CD4-positive, alpha-beta T cell treated with Interleukin-15 for 4 hours (primary cell): ENCODE measurements at regions not wholly inside any gene's neighbourhood (a gene's known extent, or its start where the extent isn't known, plus 50 kb on each side); places are given as distances from the start of the nearest gene placed in this dataset.

ENCODE experiments used
- DNase-seq: peaks from one replicate; pipeline ENCODE4 v3.0.0-alpha.2; 2020; ENCODE audit warnings: low spot score

DNA sequence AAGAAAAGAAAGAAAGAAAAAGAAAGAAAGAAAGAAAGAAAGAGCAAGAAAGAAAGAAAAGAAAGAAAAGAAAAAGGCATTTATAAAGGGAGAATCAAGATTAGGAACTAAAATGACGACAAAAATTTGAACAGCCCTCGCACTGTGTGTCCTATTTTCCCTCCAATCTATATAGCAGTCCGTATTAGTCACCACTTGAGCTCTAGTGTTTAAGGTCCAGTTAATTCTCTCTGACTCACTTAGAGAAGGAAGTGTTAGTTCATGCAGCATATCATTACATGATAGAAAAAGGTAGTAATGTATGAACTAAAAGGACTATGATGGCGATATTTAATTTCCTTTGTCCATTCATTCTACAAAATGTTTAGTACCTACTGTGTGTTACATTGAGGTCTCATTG lies 122.7 kb downstream of the CBLL2 start:
- no peak for DNase-seq

DNA sequence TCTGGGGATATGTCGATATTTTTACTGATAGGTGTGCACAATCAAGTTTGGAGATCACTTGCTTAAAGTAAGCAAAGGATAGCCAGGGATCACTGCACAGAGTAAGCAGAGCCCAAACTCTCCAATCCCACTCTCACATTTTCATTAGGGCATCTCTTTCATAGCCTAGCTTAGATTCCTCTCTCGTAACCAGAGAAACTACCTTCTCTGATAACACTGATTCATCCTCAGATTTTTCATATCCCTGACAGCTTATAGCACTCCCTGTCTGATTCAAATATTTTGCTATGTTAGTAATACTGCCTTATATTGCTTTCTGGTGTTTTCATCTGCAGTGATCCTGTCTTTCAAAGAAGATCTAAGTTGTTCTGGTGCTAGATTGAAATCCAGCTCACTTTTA lies 123.7 kb downstream of the CBLL2 start:
- no peak for DNase-seq

DNA sequence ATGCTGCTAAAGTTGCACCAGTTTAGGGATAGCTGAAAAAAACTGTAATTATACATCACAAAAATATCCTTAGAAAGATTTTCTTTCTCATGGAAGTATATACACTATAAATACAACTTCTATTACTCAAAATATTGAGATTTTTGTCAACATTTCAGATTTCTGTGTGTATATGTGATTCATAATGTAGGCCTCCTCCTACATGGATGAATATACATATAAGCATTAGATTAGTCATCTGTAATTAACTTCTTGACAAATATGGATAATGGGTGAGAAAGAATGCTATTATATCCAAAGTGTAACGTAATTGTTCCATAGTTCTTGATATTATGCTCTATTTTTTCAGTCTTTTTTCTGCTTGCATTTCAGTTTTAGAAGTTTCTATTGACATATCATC lies 124.9 kb downstream of the CBLL2 start:
- DNase-seq, result no peak

DNA sequence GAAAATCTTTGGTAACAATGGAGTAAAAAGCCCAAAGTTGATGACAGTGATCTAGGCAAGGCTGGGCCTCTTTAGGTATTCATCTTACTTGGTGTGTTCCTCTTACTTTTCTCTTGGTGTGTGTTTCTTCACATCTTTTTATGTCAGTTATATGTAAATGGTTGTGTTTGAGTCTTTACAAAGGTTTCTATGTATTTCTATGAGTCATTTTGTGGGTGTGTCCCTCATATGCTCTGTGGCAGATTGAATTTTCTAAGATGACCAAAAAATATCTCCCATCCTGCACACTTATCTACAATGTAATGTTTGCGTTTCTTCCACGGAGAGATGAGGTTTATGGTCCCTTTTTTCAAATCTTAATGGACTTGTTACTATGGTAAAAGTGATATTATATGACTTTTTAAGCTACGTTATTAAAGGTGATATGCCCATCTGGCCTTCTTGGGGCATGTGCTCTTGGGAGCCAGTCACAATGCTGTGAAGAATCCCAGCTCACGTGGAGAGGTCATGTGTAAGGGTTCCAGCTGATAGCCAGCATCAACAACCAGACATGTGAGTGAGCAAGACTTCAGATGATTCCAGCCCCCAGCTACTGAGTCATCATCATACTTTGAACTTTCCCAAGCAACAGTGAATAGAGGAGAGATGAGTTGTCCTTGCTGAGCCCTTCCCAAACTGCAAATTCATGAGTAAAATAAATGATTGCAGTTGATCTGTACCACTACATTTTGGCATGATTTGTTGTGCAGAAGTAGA lies 126.9 kb downstream of the CBLL2 start:
- no peak for DNase-seq

DNA sequence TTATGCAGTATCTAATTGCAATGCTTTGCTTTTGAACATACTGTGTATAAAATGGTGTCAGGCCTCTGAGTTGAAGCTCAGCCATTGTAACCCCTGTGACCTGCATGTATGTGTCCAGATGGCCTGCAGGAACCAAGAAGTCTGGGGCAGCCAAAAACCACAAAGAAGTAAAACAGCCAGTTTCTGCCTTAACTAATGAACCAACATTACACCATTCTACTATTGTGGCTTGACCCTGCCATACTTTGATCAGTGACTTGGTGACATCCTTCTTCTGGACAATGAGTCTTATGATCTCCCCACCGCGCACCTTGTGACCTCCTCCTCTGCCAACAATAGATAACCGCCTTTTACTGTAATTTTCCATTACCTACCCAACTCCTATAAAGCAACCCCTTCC lies 131.6 kb downstream of the CBLL2 start:
- DNase-seq, result no peak

DNA sequence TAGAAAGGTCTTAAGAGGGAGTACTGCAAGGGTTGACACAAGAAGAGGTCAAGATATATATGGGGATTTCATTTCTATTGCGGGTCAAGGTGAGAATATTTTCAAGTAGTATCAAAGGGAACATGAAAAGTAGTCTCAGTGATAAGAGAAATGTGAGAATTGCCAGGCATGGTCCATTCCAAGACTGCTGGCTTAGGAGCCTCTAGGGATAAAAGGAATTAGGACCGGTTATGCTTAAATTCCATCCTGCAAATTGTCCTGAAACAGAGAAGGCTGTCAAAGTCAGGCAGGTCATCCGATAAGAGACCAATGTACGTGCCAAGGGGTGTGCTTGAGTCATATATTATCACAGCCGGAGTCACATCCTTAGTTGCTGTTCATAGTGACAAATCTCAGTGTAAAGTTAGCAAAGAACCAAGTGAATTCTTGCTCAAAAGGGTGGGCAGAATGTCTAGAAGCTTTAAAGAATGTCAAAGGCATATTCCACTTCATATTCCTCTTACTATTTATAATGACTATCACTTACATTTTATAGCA lies 133.6 kb downstream of the CBLL2 start:
- DNase-seq, result no peak

DNA sequence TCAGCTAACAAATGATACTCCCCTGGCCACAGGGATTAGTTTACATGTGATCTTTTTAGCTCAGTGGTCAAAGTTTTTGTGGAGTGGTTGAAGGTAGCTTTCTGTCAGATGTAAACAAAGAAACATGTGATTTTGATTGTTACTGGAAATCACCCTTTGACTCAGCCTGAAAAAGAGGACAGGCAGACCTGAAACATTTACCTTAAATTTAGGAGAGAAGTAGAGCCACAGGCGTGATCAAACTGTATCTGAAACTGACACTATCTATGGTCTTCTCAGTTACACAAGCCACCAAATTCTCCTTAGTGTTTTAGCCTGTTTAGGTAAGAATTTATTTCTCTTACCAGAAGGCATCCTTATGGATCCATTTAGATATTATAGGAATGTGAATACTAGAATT lies 136.7 kb downstream of the CBLL2 start:
- DNase-seq, result no peak

DNA sequence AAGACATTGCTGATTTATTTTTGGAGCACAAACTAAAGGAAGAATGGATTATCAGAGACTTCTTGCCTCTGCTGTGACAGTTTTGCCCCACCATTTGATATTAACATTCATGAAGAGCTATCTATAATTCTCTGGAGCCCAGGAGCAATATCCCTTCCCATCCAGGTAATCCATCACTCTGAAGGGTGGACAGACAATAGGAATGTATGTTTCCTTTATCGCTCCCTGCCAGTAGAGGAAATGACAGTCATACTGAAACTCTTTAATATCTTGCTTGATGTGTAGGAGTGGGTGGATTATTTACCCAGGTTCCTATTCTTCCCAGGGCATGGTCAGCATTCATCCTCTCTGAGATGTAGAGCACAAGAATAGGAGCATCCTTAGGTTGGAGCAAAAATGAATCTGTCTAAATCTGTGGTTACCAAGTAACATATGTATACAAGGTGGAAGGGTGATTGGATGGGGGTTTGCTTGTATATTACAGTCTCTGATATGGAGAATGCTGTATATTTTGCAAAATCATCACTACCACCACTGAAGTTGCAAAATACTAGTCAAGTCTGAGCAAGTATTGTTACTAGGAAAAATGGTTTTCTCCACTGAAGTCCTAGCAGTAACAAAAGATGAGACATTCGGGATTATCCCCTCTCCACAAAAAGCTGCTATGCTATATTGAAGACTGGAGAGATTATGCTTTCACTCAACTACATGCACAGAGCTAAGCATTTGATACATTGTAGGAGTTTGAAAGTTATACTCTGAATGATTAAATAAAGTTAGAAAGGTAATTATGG lies 151.6 kb downstream of the CBLL2 start:
- DNase-seq, result no peak

DNA sequence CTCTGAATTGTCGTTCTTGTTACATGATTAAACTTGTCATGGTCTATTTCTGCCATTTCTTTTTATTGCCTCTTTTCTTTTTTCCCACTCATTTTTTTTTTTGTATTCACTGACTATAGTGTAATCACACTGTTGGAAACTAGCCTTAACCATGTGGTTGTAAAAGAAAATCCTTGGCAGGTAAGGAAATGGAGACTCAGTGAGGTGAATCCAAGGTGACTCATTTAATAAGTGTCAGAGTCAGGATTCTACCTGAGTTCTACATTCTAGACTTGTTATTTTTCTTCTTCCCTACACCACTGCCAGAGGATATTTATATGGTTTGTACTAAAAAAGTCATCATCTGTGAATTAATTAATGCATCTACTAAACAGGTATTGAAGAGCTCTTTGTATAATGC lies 152.2 kb downstream of the CBLL2 start:
- DNase-seq, result no peak

DNA sequence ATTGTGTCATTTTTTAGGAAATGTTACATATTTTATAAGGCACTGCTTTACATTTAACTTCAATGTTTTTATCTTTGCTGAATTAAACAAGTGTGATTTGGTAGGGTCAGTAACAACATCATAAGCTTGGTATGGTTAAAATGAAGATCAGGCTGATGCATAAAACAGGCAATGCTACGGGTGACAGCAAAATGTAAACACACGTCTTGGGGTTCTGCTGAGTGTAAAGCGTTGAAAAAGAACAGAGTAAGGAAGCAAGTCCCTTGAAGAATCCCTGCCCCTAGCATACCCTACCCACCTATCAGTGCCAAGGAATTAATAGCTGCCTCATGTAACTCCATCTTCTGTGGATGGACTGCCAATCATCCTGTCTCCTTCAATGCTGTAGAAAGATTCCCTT lies 157.0 kb downstream of the CBLL2 start:
- DNase-seq, result no peak

DNA sequence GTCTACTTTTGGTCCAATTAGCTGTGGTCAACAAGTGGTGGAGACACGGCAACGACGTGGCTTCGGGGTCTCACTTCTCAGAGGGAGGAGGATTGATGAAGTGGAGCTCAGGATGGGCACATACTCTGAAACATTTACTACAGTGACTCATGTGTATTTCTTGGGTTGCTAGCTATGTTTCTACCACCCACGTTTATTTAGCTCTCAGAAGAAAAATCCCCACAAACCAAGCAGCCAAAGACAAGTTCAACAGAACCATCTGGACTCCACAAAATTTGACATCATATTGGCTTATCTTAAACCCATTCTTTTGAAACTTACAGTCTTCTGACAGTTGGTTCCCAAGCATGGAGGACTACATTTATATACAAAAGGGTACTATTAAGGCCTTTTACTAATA lies 158.0 kb downstream of the CBLL2 start:
- no peak for DNase-seq

DNA sequence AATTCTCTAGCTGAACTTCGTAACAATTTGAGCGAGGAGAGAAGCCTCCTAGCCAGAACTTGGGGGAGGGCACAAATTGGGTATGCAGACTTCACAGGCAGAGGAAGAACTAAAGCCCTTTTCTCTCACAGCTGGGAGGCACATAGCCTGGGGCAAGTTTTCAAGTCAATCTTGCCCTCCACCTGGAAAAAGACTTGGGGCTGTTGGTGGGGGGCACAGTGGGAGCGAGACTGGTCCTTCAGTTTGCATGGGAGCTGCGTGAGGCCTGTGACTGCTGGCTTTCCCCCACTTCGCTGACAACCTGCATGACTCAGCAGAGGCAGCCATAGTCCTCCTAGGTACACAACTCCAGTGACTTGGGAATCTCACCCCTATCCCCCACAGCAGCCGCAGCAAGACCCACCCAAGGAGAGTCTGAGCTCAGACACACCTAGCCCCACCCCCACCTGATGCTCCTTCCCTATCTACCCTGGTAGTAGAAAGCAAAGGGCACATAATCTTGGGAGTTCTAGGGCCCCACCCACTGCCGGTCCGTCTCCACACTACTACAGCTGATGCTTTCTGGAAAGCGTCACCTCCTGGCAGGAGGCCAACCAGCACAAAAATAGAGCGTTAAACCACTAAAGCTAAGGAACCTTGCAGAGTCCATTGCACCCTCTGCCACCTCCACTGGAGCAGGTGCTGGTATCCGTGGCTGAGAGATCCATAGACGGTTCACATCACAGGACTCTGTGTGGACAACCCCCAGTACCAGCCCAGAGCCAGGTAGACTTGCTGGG lies 160.8 kb downstream of the CBLL2 start:
- no peak for DNase-seq

DNA sequence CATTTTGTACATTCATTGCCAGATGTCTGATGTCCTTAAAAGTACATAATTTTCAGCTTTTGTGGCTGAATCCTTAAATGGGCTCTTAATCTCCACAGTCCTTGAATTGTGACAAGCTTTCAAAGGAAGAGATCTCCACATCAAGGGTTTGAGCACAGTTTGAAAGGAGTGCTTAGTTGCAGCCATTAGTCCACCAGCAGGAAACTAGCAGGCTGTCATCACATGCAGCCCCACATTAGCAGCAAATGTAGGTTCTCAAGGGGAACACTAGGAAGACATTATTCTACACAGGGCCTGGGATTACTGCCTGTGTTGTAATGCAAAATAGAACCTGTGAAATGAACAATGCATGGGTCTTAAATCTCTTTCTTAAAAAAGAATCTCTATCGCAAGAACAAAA lies 173.2 kb downstream of the CBLL2 start:
- no peak for DNase-seq

DNA sequence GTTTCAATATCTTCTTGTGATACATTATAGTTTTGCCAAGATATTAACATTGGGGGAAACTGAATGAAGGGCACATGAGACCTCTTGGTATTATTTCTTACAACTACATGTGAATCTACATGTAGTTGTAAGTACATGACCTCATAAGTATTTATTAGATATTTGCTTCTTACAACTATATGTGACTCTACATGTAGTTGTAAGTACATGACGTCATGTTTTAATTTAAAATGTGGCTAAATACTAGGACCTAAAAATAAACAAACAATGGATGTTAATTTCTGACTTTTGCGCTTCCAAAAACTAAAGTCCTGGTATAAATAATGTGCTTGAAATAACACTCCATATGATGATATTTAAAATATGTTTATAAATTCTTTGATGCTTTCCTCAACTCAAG lies 190.2 kb downstream of the CBLL2 start:
- no peak for DNase-seq

DNA sequence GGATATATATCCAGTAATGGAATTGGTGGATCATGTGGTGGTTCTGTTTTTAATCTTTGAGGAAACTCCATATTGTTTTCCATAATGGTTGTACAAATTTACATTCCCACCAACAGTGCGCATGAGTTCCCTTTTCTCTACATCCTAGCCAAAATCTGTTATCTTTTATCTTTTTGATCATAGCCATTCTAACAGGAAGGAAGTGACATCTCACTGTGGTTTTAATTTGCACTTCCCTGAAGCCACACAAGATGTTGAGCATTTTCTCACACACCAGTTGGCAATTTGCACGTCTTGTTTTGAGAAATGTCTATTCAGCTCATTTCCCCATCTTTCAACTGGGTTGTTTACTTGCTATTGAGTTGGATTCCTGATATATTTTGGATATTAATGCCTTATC lies 194.9 kb downstream of the CBLL2 start:
- no peak for DNase-seq

DNA sequence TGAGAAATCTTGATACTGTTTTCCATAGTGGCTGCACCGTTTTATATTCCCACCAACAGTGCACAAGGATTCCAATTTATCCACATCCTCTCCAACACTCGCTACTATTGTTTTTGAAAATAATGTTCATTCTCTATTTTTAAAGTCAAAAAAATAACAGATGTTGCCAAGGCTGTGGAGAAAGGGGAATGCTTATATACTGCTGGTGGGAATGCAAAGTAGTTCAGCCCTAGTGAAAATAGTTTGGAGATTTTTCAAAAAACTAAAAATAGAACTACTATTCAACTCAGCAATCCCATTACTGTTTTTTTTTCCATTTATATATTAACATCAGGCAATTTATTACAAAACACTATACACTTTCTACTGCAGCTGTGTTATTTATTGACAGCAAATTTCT lies 208.7 kb downstream of the CBLL2 start:
- DNase-seq, result no peak

DNA sequence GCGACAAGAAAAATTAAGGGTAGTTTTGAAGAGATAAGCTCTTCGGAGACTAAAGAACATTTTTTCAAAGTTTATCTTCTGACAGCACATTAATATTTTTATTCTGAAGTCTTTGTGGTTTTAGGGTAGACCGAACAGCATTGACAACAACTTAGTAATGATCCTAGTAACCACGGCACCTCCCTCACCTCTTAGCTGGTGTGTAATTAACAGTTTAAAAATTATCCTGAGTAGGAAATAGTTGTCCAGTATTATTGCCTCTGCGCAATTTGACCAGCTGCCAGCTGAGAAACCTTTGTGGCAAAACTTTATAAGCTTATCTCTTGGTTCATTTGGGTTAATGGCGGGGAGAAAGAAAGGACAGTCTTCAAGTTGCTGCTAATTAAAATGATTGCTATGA lies 213.6 kb downstream of the CBLL2 start:
- DNase-seq, result no peak

DNA sequence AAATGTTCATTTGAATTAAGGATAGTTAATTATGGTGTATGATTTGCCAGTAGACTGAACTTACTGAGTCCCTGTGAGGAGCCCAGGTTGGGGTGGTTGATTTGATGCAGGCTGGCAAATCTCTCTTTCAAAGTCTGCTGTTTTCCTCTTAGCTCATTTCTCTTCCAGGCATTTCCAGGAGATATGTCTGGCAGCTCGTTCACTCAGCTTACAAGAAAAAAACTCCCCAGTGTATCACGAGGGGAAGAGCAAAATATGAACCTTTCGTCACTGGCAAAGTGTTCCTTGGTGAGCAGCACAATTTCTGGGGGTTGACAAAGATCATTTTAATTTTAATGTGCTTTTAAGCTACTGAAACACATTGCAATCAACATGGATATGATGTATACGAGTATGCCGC lies 244.2 kb downstream of the CBLL2 start:
- DNase-seq, result no peak

DNA sequence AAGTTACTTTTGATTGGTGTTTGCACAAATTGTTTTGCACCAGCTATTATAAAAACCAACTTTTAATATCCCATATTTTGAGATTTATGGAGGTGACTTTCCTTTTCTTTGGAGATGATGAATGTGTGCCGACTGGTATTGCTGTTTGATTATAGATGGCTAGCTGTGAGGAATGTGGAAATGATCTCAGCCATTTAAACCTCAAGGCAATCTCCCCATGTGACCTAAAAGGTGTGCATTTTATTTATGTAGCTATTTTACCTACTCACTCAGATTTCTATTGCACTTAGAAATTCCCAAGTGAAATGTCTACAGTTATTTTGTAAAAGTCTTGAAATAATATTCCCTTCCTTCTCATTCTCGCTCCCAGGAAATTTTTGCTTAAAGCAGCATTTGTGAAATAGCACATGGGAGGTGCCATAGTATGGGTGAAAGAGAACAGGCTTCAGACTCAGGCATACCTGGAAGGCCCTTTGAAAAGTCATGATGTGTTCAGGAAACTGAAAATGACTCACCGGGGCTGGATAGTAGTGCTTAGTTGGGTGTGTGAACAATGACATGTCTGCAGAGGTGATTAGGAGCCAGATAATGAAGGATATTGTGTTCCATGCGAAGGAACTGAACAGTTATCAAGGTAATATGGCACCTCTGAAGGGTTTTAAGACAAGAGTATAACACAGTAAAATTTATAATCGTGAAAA lies 247.6 kb downstream of the CBLL2 start:
- no peak for DNase-seq

DNA sequence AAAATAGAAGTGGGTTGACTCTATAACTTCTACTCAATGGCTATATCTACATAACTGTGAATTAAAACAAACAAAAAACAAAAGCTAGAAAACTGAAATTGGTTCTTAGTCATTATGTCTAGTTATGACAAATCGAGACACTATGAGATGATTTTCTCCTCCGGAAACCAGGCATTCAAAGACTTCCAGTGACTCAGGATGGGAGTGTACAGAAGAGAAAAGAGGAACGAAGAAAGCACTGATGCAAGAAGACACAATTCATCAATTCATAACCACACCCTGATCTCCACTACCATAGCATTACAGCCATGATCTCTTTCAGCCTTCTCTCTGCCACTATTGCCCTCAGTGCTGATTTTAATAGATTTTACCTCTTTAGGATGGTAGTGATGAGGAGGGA lies 253.6 kb downstream of the CBLL2 start:
- DNase-seq, result no peak

DNA sequence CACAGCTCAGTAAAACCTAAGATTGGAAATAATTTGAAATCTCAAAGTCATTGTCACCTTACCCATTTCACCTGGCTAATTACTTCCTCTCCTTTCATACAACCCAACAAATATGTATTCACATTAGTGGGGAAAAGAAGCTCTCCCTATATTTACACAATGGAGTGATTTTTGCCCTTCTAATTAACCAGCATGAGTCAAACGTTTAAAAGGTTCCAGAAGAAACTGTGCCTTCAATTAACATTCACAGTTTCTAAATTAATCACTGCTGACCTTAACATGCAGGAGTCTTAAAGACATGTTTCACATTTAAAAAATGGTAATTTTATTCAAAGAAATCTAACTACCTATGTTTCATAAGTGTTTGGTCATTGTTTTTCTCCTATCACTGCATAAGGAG lies 254.6 kb downstream of the CBLL2 start:
- DNase-seq, result no peak

DNA sequence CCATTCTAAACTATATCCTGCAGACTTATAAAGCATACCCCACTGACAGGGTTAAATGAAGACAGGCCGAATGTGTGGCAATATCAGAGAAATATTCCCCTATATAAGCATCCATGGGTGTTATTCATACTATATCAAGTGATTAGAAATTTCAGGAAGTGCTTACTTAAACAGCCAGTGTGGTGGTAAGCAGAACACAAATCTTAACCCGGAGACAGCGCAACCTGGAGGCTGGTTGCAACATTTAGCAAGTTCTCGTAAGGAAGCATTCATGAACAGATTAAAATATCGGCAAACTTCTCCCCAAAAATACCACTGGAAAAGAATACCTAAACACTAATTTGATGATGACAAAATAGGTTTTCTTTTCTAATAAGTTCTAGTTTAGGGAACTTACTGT lies 261.2 kb downstream of the CBLL2 start:
- DNase-seq, result no peak
